Daoy (cell line): ENCODE measurements at regions not wholly inside any gene's neighbourhood (a gene's known extent, or its start where the extent isn't known, plus 50 kb on each side); places are given as distances from the start of the nearest gene placed in this dataset.
"Not testable (repeated sequence)": the region's sequence is repeated elsewhere in the genome, so short reads cannot be mapped to it uniquely, and the experiment has no call there.

Source experiments
- DNase-seq: peaks from one replicate; pipeline ENCODE4 v3.0.0-alpha.2; 2015; ENCODE audit warnings: low read depth

- no peak for DNase-seq
These were observed 51.2 kb upstream of the CARD11 start for GRCh38 chr7:3094701-3095445.

- no peak for DNase-seq
These were observed 54.1 kb upstream of the CARD11 start for GRCh38 chr7:3097734-3098133.

- DNase-seq, result no peak
These were observed 58.5 kb upstream of the CARD11 start for GRCh38 chr7:3102159-3102558.

- DNase-seq, result no peak
These were observed 60.1 kb upstream of the CARD11 start for GRCh38 chr7:3103614-3104398.

GRCh38 chr7:3105856-3106255 lies 62.2 kb upstream of the CARD11 start:
- no peak for DNase-seq

DNA sequence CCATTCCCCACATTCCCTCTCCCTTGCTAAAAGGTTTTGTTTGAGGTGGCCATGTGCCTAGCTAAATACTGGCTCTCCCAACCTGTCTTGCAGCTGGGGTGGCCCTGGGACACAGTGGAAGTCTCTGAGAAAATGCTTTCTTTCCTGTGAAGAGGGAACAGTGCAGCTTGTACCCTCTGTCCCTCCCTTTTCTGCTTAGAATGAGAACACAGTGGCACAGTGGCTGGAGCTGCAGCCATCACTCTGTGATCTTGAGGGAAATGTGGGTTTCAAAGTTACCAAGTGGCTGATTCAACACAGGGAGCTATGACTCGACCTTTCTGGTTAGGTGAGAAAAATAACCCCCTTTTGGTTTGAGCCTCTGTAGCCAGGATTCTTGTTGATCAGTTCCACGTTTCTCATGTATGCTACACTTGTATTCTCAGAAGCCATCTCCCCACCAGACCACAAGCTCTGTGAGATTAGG lies 62.7 kb upstream of the CARD11 start:
- DNase-seq, result no peak

GRCh38 chr7:3107228-3107763 lies 63.6 kb upstream of the CARD11 start:
- no peak for DNase-seq

- DNase-seq, result peak; percentile 24
These were observed 64.4 kb upstream of the CARD11 start for GRCh38 chr7:3107889-3108570.

GRCh38 chr7:3109311-3109915 lies 65.7 kb upstream of the CARD11 start:
- DNase-seq, result no peak

DNA sequence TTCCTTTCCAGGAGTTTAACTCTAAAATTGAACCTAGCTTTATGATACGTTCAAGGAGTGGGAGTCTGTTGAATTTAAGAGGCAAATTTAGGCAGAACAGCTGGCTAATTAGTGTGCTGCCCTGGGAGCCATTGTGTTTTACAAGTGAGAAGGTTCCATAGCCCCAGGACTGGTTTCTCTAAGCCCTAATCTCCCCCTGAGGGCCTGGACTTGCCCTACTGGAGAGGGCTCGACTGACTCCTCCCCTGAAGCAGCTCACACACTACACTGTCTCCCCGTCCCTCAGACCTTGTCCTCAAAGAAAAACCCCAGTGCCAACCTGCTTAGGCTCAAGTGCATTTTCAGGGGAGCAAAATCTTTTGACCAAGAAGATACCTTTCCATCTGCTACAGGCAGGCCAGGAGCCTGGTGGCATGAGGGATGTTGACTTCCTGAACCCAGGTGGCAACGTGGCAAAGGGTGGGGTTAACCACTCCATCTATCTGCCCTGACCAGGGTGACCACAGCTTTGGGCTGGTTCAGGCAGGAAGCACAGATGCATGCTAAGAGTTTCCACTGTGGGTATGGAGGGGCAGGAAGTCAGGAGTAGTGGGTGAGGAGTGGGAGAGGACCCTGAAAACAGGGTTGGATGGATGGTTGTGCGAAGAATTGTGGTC lies 68.9 kb upstream of the CARD11 start:
- no peak for DNase-seq

- DNase-seq, result no peak
These were observed 71.2 kb upstream of the CARD11 start for GRCh38 chr7:3114917-3115316.

DNA sequence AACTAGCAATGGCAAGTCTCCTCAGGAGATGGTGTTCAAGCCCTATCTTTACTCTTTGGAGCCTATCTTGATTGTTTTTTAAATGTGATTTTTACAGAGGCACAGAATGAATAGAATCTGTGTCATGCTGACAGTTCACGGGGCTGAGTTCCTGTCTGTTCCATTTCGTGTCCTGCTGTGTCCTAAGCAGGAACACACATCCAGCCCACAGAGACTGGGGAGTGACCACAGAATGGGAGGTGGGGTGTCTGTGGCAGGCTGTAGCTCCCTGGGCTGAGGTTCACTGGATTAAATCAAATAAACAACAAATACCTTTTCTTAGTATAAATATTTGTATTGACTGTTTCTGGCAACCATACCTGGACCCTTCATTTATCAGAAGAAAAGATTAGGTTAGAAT lies 73.4 kb upstream of the CARD11 start:
- no peak for DNase-seq

DNA sequence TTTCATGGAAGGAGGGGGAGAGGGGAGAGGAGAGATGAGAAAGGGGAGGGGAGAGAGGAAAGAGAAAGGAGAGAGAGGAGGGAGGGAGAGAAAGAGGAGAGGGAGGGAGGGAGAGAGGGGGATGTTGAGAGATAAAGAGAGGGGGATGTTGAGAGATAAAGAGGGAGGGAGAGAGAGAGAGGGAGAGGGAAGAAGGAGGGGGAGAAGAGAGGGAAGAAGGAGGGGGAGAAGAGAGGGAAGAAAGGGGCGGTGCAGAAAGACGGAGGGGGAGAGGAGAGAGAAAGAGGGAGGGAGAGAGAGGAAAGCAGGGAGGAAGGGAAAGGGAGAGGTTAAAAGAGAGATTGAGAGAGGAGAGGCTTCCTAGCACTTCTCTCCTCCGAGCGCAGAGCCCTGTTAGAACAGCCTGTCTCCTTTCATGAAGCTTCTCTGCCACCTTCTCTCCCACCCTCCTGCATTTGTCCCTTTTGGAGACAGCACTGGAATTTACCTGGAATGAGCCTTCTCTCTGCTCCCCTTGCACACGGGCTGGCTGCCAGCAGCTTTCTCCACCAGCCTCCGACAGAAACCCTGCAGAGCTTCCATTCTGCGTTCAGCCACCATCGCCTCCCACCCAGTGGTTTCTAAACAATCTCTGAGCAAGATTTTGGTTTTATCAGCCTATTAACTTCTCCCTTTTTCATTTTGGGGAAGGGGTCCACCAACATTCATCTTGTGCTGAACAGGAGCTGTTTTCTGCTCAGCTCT lies 74.0 kb upstream of the CARD11 start:
- no peak for DNase-seq

DNA sequence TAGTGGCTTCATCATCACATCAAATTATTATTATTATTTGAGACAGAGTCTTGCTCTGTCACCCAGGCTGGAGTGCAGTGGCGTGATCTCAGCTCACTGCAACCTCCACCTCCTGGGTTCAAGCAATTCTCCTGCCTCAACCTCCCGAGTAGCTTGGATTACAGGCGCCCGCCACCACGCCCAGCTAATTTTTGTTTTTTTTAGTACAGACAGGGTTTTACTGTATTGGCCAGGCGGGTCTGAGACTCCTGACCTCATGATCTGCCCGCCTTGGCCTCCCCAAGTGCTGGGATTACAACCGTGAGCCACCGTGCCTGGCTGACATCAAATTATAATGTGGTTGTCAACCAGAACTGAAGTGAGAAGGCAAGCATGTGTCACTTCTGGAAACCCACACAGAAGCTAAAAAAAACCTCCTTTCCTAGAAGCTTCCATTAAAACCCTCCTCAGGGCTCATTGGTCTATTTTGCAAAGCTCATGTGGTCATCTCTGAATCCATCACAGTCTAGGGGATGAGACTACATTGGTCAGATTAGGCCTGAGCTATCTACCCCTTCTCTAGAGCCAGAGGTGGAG lies 75.8 kb upstream of the CARD11 start:
- not testable (repeated sequence) for DNase-seq

GRCh38 chr7:3119963-3120362 lies 76.3 kb upstream of the CARD11 start:
- DNase-seq, result no peak

DNA sequence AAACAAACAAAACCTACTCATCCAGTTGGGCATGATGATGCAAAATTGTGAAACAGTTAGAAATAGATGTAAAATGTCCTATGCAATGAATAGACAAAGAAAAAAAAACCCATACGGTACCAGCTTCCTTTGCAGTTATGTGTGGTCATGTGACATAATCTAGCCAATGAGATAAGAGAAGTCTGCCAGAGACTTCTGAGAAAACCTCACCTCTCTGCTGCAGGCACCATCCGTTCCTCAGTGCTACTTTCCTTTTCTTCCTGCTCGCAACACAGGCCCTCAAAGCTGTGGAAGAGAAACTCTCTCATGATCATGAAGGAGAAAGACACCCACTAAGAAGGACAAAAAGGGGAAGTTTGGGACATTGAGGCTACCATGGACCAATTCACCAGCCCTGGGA lies 76.8 kb upstream of the CARD11 start:
- no peak for DNase-seq

GRCh38 chr7:3128857-3129490 lies 85.3 kb upstream of the CARD11 start:
- no peak for DNase-seq

DNA sequence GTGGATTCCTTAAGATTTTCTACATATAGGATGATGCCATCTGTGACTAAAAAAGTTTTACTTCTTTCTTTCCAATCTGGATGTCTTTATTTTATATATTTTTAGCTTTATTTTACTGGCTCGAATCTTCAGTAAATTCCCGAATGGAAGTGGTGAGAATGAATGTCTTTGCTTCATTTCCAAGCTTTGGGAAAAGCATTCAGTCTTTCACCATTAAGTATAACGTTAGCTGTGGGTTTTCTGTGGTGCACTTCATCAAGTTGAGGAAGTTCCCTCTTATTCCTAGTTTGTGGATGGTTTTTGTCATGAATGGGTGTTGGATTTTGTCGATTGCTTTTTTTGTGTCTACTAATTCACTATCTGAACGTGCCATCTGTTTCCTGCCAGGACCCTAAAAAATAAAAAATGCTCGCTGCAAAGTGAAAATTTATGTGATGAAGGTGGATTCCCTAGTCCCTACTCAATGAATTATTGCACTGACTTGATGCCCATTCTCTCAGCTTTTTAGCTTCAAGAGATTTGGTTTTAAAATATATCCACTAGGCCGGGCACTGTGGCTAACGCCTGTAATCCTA lies 90.2 kb upstream of the CARD11 start:
- no peak for DNase-seq

GRCh38 chr7:3134745-3135144 lies 91.1 kb upstream of the CARD11 start:
- DNase-seq, result peak; percentile 59
